BLaER1 treated with 17β-estradiol and CSF1 and Interleukin-3, amounts not matched to agents 10 nM and 100 nM (cell line): ENCODE measurements at regions not wholly inside any gene's neighbourhood (a gene's known extent, or its start where the extent isn't known, plus 50 kb on each side); places are given as distances from the start of the nearest gene placed in this dataset.

Source experiments
- H3K27ac ChIP-seq, 11 experiments: shearing (Covaris generic); formaldehyde crosslinking; 2 replicates each; pipeline ENCODE4 v1.8.1; 2022
- H3K27me3 ChIP-seq, 11 experiments: shearing (Covaris generic); formaldehyde crosslinking; 2 replicates each; pipeline ENCODE4 v1.8.1; 2022
- H3K36me3 ChIP-seq, 11 experiments: shearing (Covaris generic); formaldehyde crosslinking; 2 replicates each; pipeline ENCODE4 v1.8.1; 2022
- H3K4me1 ChIP-seq, 10 experiments: shearing (Covaris generic); formaldehyde crosslinking; 2 replicates each; pipeline ENCODE4 v1.8.1; 2022
- H3K4me2 ChIP-seq, 11 experiments: shearing (Covaris generic); formaldehyde crosslinking; 2 replicates each; pipeline ENCODE4 v1.8.1; 2022
- H3K4me3 ChIP-seq, 10 experiments: shearing (Covaris generic); formaldehyde crosslinking; 2 replicates each; pipeline ENCODE4 v1.8.1; 2022
- H3K9ac ChIP-seq, 11 experiments: shearing (Covaris generic); formaldehyde crosslinking; 2 replicates each; pipeline ENCODE4 v1.8.1; 2022
- H3K9me3 ChIP-seq, 11 experiments: shearing (Covaris generic); formaldehyde crosslinking; replicated peaks in 1 of 11; 2 replicates each; pipeline ENCODE4 v1.8.1; 2022
- H4K20me1 ChIP-seq, 11 experiments: shearing (Covaris generic); formaldehyde crosslinking; 2 replicates each; pipeline ENCODE4 v1.8.1; 2022
- Cebpa-rat ChIP-seq, 11 experiments: shearing (Covaris generic); IDR thresholded peaks; 2 replicates each; pipeline ENCODE4 v1.8.1; 2022

GRCh38 chrX:10819973-10820372, 199.6 kb upstream of the MID1 start:
- H3K27ac ChIP-seq: no peak overlapping the region
- no peak for TF ChIP-seq Cebpa-rat (IDR thresholded peaks at IDR 0.05)
- no peak overlapping the region for H3K4me3 ChIP-seq
- no peaks in the 10 kb centered on the region; a peak in 1 of 22 replicates for H4K20me1 ChIP-seq
- H3K27me3 ChIP-seq: peaks cover 42 to 91% (median 80%) of the 10 kb centered on the region in 11 experiments
- no peak overlapping the region for H3K4me2 ChIP-seq
- no peaks in the 10 kb centered on the region for H3K9me3 ChIP-seq
- no peak overlapping the region for H3K9ac ChIP-seq
- H3K36me3 ChIP-seq: no peaks in the 10 kb centered on the region
- H3K4me1 ChIP-seq: no peaks in the 10 kb centered on the region

- H3K27ac ChIP-seq: no peak overlapping the region
- TF ChIP-seq Cebpa-rat (IDR thresholded peaks at IDR 0.05): no peak
- H3K36me3 ChIP-seq: no peaks in the 10 kb centered on the region
- no peak overlapping the region for H3K9ac ChIP-seq
- H3K4me3 ChIP-seq: no peak overlapping the region
- peaks cover 44 to 91% (median 80%) of the 10 kb centered on the region in 11 experiments for H3K27me3 ChIP-seq
- H3K9me3 ChIP-seq: no peaks in the 10 kb centered on the region
- no peak overlapping the region for H3K4me2 ChIP-seq
- no peaks in the 10 kb centered on the region for H3K4me1 ChIP-seq
- no peaks in the 10 kb centered on the region for H4K20me1 ChIP-seq
Measured at GRCh38 chrX:10821293-10821692, 200.9 kb upstream of the MID1 start.

GRCh38 chrX:10828036-10828435, 207.7 kb upstream of the MID1 start:
- Histone ChIP-seq H3K27ac (no peak overlapping the region), H4K20me1 (no peaks in the 10 kb centered on the region), H3K4me1 (peaks cover 0 to 2% (median 0%) of the 10 kb centered on the region in 10 experiments; a peak in 3 of 20 replicates), H3K4me3 (no peak overlapping the region), H3K27me3 (peaks cover 43 to 85% (median 79%) of the 10 kb centered on the region in 11 experiments), H3K9ac (no peak overlapping the region), H3K4me2 (no peak overlapping the region), H3K36me3 (no peaks in the 10 kb centered on the region), H3K9me3 (no peaks in the 10 kb centered on the region)
- no peak for TF ChIP-seq Cebpa-rat (IDR thresholded peaks at IDR 0.05)

DNA sequence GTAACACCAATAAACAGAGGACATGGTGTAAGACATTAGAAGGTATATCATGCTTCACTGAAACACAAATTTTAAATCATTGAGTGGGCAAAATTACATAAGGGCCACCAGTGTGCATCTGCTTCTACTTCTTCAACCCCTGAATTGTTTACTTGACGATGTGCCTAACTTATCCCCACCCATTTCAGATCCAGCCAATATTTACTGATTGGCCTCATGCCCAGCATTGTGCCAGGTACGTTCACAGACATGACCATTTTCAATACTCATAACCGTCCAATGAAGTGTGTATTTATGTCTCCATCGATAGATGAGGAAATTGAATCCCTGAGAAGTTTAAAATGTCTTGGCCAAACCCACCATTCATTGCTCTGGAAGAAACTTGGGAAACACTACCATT, 208.3 kb upstream of the MID1 start:
- Histone ChIP-seq H3K4me2 (no peak overlapping the region), H3K36me3 (no peaks in the 10 kb centered on the region), H4K20me1 (no peaks in the 10 kb centered on the region), H3K27ac (no peak overlapping the region), H3K4me3 (no peak overlapping the region), H3K27me3 (peaks cover 45 to 89% (median 83%) of the 10 kb centered on the region in 11 experiments), H3K4me1 (peaks cover 0 to 8% (median 0%) of the 10 kb centered on the region in 10 experiments; a peak in 3 of 20 replicates), H3K9me3 (no peaks in the 10 kb centered on the region), H3K9ac (no peak overlapping the region)
- TF ChIP-seq Cebpa-rat (IDR thresholded peaks at IDR 0.05): no peak

- Histone ChIP-seq H4K20me1 (no peaks in the 10 kb centered on the region), H3K27ac (no peak overlapping the region), H3K4me2 (no peak overlapping the region), H3K4me1 (peaks cover 0 to 9% (median 0%) of the 10 kb centered on the region in 10 experiments; a peak in 3 of 20 replicates), H3K36me3 (no peaks in the 10 kb centered on the region), H3K4me3 (no peak overlapping the region), H3K27me3 (peaks cover 18 to 85% (median 72%) of the 10 kb centered on the region in 11 experiments; a peak in 21 of 22 replicates), H3K9me3 (no peaks in the 10 kb centered on the region), H3K9ac (no peak overlapping the region)
- no peak for TF ChIP-seq Cebpa-rat (IDR thresholded peaks at IDR 0.05)
Measured at GRCh38 chrX:10831716-10832502, 211.5 kb upstream of the MID1 start.

DNA sequence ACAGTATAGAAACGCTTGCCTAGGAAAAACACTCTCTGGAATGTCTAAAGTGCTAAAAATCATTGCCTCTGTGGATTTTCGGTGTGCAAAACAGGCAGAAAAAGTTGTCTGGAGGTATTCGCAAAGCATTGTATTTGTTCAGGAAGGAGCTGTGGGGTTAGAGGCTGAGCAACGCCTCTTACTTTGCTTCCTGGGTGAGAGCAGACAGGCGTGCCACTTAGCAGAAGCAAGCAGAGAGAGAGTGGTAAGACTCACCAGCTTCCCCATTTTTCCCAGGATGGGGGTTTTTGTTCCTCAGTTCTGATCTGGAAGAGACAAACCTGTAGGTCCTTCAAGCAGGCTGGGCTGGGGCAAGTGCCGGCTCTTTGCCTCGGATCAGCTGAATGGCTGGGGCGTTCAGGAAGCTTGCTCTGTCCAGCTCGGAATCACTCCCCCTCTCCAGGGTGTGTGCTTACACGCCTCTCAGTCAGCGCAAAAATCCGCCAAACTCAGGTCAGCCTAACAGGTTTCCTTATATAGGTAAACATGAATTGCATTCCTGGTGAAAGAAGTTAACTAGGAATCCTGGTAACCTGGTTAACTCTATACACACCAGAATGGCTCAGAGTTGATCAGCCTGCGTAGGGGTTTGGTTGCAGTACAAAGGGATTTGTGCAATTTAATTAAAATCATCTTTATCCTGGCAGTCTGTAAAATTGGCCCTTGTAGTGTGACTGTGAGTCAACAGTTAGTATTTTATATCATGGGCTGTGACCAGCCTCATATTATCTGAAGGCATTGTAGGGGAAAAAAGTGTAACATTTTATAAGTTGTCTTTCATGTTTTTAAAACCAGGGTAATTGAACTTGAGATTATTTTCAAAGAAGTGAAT, 213.1 kb upstream of the MID1 start:
- Histone ChIP-seq H3K27me3 (peaks cover 19 to 86% (median 69%) of the 10 kb centered on the region in 11 experiments; a peak in 21 of 22 replicates), H4K20me1 (no peaks in the 10 kb centered on the region), H3K4me1 (peaks cover 0 to 9% (median 0%) of the 10 kb centered on the region in 10 experiments; a peak in 3 of 20 replicates), H3K36me3 (no peaks in the 10 kb centered on the region), H3K27ac (no peak overlapping the region), H3K4me2 (no peak overlapping the region), H3K4me3 (no peak overlapping the region), H3K9me3 (no peaks in the 10 kb centered on the region), H3K9ac (no peak overlapping the region)
- no peak for TF ChIP-seq Cebpa-rat (IDR thresholded peaks at IDR 0.05)

GRCh38 chrX:10841579-10841978, 221.2 kb upstream of the MID1 start:
- Histone ChIP-seq H3K36me3 (no peaks in the 10 kb centered on the region), H4K20me1 (no peaks in the 10 kb centered on the region), H3K27me3 (peaks cover 38 to 93% (median 72%) of the 10 kb centered on the region in 11 experiments), H3K27ac (no peak overlapping the region), H3K9me3 (no peaks in the 10 kb centered on the region), H3K4me2 (no peak overlapping the region), H3K4me3 (no peak overlapping the region), H3K4me1 (no peaks in the 10 kb centered on the region), H3K9ac (no peak overlapping the region)
- TF ChIP-seq Cebpa-rat (IDR thresholded peaks at IDR 0.05): no peak

DNA sequence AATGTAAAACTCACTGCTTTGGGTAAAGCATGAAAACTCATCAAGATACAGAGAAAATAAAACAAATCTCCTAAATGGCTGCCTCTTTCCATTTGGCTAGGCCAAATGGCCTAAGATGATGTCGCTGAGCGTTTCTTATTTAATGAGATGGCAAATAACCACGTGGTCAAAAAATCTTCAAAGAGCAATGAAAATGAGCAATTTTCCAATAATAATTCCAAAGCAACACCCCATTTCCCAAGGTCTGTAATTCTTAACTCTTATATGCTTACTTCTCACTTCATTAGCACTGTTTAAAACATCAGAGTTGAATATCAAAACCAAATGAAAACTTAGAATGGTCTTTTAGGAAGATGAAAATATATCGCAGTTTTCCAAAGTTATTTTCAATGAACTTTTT, 222.3 kb upstream of the MID1 start:
- Histone ChIP-seq H3K4me2 (no peak overlapping the region), H3K27me3 (peaks cover 41 to 93% (median 82%) of the 10 kb centered on the region in 11 experiments), H3K9me3 (no peaks in the 10 kb centered on the region), H3K9ac (no peak overlapping the region), H4K20me1 (no peaks in the 10 kb centered on the region), H3K27ac (no peak overlapping the region), H3K36me3 (no peaks in the 10 kb centered on the region), H3K4me3 (no peak overlapping the region), H3K4me1 (no peaks in the 10 kb centered on the region)
- no peak for TF ChIP-seq Cebpa-rat (IDR thresholded peaks at IDR 0.05)

GRCh38 chrX:10847333-10847732, 226.9 kb upstream of the MID1 start:
- H3K4me1 ChIP-seq: no peaks in the 10 kb centered on the region
- no peak overlapping the region for H3K27ac ChIP-seq
- H3K36me3 ChIP-seq: no peaks in the 10 kb centered on the region
- H3K27me3 ChIP-seq: peaks cover 63 to 100% (median 93%) of the 10 kb centered on the region in 11 experiments
- H4K20me1 ChIP-seq: no peaks in the 10 kb centered on the region; a peak in 1 of 22 replicates
- no peak for TF ChIP-seq Cebpa-rat (IDR thresholded peaks at IDR 0.05)
- no peak overlapping the region for H3K4me3 ChIP-seq
- no peak overlapping the region for H3K9ac ChIP-seq
- H3K9me3 ChIP-seq: peaks cover 0 to 7% (median 0%) of the 10 kb centered on the region in 11 experiments; a peak in 2 of 22 replicates
- H3K4me2 ChIP-seq: no peak overlapping the region
